ENCODE measurements at regions not wholly inside any gene's neighbourhood (a gene's known extent, or its start where the extent isn't known, plus 50 kb on each side); places are given as distances from the start of the nearest gene placed in this dataset.
"Not testable (repeated sequence)": the region's sequence is repeated elsewhere in the genome, so short reads cannot be mapped to it uniquely, and the experiment has no call there.

DNA sequence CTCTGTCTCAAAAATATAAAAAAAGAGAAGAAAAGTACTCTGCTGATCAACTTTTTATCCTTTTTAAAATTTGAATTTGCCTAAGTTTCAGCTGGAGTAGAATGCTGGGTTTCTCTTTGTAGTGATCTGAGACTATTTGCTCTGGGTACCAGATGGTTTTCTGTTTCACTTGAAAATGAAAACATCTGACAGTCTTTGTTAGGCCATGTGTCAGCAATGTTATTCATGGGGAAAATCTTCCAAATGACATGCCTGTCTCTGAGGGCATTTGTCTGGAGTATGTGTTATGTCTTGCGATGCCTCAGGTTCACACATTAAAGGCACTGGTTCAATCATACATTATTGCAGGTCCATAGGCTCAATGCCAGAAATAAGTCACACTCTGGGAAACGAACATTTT lies 175.3 kb upstream of the TMEM229A start:
- DNase-seq: no peak

DNA sequence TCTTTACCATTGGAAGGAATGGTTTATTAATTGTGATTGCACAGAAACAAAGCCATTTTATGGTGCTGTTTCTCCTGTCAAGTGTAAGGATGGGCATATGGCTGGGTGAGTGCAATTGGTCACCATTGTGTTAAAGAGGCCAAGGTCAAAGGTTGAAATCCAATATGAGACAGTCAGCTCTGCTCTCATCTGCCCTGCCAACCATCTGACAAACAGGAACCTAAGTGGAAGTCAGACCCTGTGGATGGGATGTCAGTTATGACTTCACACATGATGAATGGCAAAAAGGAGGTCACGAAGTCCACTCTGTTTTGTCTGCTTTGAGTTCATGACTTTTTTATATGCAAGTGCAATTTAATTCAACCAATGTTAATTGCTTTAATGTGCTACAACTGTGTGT lies 172.7 kb upstream of the TMEM229A start:
- DNase-seq: no peak

DNA sequence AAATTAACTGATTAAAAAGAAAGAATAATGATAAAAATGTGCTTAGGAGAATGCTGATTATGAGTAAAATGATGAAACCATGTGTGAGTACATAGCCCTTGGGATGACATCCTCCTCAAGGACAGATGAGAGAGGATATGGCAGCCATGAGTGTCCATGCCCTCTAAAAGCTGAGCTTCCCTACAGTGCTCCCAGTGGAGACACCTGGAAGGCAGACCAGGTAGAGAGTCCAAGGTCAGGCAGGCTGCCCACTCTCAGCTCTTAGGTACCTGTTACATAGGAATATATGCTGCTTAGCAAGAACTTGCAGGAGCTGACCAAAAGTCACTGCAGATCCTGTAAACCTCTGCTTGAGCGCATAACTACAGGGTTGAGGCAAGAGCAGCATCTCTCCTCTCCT lies 169.7 kb upstream of the TMEM229A start:
- no peak for DNase-seq

DNA sequence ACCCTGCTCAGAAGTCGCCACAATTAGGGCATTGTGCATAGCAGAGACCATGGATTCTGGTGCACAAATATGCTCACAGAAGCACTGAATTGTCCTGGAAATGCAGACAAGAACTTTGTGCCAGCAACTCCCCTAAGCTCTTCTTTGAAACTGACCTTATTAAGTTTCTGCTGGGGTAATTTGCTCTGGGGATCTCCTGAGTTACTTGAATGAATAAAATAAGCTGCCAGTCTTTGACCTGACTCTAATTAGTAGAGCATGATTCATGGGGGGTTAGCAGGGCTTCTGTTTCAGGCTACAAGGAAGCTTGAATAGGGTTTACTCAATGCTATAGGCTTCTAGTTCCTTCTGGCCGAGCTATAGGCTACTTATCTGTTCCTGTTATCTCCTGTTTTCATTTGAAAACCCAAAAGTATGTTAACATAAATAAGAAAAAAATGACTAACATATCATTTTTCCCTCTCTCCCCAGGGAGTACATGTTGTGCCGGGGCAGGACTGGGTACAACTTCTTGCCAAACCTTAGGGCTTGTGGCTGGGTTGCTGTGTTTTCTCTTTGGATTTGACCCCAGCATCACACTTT lies 169.0 kb upstream of the TMEM229A start:
- no peak for DNase-seq

DNA sequence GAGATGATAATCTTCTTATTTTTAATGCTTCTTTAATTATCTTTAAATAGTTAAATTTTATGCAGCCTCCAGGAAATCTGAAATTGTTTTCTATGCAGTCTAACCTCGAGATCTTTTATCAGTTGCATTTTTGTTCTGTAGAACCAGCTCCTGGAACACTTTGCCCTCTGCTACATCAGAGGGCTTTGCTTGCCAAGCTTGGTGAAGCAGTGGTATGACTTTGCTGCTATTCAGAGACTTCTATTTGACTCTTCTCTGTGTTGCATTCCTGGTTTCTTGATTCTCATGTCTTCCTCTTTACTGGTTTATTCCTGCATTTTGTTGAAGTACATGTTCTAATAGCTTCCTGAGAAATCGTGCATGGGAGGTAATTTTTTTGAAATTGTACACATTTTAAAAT lies 163.7 kb upstream of the TMEM229A start:
- no peak for DNase-seq

DNA sequence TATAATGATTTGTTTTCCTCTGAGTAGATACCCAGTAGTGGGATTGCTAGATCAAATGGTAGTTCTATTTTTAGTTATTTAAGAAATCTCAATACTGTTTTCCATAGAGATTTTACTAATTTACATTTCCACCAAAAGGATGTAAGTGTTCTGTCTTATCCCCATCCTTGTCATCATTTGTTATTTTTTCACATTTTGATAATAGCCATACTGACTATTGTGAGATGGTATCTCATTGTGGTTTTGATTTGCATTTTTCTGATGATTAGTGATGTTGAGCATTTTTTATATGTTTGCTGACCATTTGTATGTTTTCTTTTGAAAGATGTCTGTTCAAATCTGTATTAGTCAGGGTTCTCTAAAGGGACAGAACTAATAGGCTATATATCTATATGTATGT lies 160.0 kb upstream of the TMEM229A start:
- DNase-seq: no peak

DNA sequence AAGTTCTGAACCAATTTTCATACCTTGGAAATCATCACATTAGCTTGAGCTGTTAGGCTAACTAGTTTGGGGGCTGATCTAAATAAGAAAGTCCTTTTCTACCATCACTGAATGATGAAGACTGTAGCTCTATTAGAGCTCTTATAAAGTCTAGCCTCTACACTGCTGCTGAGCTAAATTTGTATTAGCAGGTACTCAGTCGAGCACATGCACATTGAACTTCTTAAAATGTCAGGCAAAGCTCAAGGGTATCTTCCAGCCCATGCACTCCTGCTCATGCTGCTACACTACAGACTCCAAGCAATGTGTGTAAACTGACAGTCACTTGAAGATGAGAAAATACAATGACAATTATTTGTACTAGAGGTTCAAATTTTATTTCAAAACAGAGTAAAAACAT lies 158.8 kb upstream of the TMEM229A start:
- DNase-seq: no peak

DNA sequence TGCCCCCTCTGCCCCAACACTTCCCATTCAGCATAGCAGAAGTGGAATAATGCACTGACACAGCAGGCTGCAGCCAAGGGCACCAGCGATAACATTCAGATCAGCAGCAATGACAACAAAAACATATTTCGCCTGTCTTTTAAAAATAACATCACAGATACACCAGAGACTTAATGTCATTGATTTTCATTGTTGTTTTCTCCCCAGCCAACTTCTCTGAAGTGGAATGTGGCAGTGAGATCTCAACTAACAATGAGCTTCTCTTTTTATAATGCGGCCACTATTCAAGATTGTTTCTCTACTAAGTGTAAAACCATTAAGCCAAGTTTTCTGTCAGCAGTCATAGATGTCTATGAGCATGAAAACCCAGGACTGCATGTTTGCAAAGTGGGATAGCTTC lies 158.2 kb upstream of the TMEM229A start:
- DNase-seq: no peak

DNA sequence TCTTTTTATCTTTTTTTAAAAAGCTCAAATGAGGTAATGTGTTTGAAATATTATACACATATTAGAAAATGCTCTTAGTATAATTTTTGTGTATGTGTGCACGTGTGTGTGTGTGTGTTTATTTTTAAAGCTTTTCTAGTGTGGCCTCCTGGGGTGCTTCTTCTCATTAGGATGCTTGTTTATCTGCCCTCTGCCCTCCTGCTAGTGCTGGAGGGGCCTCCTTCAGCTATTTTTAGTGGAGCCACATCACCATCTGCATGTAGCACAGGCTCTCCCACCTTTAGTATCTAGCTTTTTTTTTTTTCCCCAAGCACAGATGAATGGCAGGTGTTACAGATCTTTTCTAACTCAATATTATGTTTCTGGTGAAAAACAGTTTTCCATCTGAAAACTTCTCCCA lies 155.7 kb upstream of the TMEM229A start:
- DNase-seq: no peak

DNA sequence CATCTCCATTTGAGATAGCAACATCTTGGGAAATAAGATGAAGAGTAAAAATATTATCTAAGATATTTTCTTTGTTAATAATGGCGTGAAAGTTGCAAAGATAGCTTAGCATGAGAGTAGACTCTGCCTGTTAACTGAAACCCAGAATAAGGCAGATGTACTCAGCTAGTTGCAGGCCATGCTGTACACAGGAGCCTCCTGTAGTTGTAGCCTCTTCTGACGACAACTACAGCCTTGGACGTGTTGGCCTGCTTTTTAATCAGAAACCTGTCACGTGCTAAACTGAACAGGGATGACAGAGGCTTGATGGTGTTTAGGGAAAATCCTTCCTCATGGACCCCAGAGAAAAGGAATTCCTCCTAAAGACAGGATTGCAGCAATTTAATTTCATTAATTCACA lies 155.1 kb upstream of the TMEM229A start:
- no peak for DNase-seq

DNA sequence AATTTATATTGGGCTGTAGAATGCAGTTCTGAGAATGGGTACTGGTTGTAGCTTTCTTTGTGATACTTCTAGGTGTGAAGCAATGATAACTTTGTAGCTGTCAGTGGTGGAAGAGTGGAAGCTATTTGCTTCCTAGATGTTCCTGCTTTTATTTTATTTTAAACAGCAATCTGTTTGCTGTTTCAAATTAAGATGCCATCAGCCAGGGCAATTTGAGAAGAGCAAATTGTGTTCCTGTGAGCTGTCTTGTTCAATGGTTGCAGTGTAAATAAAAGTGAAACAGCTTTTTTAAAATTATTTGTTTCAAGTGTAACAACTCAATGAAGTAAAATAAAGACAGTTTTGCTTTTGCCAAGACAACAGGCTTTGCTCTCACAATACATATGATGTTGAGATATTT lies 150.8 kb upstream of the TMEM229A start:
- no peak for DNase-seq

DNA sequence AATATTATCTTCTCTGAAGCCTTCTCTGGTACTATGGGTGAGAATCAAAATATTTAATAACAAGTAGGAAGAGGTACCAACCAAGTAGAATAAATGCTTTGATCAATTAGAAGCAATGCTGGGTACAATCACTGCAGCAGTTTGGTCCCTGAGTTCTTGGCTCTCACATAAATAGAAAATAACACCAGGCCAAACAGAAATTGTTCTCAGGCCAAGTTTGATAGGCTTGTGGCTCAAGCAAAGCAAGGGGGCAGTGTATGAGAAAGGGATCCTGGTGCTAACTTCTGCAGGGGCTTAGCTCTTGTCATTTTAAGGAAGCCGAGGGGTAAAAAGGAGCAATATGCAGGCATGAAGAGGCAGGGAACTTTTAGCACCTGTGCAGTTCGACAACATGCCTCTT lies 146.8 kb upstream of the TMEM229A start:
- DNase-seq: no peak

DNA sequence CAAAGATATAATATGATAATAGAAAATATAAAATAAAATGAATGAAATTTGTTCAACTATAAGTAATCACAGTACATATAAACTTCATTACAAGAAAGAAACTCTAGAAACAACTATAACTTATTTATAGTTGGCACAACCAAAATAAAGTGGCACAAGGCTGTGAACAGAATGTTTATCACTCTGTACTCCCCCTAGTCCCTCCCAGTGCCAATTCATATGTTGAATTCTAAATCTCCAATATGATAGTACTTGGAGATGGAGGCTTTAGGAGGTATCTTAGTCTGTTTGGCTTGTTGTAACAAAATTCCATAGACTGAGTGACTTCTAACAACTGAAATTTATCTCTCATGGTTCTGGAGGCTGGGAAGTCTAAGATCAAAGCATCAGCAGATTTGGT lies 145.0 kb upstream of the TMEM229A start:
- no peak for DNase-seq

DNA sequence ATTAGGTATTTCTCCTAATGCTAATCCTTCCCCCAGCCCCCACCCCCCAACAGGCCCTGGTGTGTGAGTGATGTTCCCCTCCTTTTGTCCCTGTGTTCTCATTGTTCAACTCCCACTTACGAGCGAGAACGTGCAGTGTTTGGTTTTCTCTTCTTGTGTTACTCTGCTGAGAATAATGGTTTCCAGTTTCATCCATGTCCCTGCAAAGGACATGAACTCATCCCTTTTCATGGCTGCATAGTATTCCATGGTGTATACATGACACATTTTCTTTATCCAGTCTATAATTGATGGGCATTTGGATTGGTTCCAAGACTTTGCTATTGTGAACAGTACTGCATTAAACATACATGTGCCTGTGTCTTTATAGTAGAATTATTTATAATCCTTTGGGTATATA lies 138.9 kb upstream of the TMEM229A start:
- DNase-seq: not testable (repeated sequence)

DNA sequence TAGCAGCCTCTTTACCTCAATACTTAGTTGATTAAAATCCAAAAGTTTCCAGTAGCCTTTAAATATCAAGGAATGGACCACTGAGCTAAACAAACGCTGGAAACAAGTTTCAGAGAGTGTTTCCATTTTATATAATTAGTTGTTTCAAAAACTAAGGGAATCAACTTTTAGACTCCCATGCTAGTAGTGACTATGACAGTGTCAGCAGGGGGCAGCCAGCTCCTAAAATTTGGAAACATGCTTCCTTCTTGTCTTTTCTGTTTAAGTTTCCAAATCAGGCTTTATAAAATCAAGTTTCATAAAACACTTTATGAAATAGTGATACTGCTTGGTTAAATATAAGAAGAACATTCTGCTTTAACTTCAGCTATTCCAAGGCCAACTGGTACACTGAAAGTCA lies 138.2 kb upstream of the TMEM229A start:
- peak; percentile 39 for DNase-seq

DNA sequence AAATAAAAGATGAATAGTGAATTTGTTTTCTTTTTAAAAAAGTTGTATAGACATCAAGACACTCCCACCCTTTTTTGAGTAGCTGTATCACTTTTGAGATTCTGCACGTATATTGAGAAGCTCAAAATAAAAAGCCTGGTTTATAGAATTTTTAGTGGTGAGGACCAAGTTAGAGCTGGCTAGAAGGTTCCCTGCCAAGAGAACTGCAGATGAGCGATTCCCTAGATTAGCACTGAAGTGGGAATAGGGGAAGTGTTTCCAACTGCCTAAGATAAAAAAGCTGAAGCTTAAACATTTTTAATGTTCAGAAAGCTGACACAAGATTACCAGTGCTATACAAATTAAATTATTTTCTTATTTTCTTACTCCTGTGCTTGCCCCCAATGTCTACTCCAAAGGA lies 135.7 kb upstream of the TMEM229A start:
- no peak for DNase-seq

DNA sequence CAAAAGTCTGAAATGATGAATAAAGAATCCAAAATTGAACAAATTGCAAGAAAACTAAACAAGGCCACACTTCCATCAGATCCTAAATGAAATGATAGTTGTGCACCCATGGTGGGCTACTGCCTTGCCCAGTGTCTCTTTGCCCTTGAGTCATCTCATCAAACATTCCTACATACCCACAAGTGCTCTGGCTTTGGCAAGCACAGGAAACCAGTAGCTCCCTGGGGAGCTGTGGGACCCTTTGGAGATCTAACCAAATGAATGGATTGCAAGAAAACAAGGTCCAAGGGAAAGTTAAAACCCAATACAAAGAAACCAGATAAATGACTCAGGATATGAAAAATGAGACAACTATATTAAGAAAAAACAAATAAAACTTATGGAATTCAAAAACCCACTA lies 129.8 kb upstream of the TMEM229A start:
- no peak for DNase-seq

DNA sequence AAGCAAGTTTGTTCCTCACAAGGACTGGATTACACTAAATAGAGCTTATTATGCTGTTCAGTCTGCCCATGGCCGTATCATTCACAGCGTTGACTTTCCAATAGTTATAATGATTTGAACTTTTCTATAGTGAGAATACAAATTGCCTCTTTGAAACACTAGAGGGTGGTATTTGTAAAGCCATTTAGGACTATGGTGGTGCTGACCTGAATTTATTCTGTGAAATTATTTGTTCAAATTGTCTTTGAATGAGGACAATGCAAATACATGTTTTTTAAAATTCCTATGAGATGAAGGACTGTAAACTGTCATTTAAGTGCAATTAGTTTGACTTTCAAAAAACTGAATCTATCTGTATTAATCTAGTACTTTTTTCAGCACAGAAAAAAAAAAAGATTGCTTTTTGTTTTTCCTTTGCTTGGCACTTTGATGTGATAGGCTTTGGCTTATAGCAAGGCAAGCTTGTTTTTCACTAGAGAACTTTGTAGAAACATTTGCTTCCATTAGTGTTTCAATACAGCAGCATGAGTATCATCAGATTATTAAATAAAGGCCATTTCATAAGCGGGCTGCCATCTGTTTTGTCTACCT lies 122.7 kb upstream of the TMEM229A start:
- DNase-seq: peak; percentile 60

DNA sequence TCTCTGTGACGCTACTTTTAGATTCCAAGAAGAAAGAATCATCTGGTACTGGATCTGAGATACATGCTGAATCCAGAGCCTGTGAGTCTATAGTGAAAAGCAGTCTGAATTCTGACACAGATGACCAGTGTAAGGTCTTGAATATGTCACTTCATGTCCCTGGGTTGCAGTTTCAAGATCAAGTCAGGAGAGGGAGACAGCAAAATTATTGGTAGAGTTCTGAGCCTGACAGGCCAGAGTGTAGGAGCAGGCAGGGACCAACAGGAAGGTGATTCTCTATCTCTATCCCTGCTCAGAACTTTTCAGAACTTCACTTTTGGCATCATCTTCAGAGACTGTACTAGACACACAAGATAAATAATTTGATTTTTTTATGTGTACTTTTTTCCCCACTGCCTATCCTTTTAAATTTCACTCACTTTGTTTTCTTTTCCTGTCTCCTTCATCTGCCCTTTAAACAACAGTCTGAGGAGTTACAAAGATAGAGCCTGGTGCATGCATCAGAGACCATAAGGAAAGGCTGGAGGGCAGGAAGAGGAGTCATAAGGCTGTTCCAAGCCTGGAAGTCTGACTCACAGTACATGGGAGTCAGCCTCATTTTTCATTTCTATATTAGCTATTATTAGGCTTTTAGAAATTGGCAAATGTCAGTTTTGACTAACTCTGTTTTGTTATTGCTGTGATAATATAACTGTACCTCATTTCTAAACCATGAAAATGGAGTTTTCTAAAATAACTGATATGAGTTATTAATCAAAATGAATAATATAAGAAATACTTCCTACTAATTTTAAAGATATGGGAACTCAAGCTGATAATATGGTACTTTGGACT lies 120.2 kb upstream of the TMEM229A start:
- peak; percentile 72 for DNase-seq

DNA sequence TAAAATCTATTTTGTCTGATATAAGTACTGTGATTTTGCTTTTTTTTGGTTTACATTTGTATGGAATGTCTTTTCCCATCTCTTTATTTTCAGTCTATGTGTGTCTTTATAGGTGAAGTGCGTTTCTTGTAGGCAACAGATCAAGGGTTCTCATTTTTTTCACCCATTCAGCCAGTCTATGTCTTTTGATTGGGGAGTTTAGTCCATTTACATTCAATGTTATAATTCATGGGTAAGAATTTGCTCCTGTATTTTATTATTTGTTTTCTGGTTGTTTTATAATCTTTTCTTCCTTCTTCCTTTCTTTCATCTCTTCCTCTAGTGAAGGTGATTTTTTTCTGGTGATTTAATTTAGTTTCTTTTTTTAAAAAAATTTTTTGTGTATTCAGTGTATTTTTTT lies 104.8 kb upstream of the TMEM229A start:
- no peak for DNase-seq

DNA sequence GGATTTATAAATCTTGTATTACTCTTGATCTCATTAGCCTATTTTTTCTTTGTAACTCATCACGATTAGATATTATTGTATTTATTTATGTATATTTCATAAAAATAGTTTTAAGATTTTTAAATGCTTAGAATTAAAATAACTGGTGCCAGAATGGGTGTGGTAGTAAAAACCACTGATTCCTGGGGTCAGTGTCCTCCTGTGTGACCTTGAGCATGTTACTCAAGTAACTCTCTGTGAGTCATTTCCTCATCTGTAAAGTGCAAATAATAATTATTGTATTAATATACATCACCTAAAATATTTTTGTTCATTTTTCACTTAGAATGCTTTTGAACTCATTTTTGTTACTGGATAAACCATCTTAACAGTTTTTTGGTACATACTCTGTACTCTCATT lies 91.3 kb upstream of the TMEM229A start:
- DNase-seq: no peak

DNA sequence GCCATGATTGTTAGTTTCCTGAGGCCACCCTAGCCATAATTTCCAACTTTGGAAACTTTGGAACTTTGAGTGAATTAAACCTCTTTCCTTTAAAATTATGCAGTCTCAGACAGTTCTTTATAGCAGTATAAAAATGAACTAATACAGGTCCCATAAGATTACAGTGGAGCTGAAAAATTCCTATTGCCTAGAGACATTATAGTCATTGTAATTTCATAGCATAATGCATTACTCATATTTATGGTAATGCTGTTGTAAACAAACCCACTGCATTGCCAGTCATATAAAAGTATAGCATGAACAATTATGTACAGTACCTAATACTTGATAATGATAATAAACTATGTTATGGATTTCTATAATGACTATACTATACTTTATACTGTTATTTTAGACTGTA lies 88.0 kb upstream of the TMEM229A start:
- DNase-seq: no peak

DNA sequence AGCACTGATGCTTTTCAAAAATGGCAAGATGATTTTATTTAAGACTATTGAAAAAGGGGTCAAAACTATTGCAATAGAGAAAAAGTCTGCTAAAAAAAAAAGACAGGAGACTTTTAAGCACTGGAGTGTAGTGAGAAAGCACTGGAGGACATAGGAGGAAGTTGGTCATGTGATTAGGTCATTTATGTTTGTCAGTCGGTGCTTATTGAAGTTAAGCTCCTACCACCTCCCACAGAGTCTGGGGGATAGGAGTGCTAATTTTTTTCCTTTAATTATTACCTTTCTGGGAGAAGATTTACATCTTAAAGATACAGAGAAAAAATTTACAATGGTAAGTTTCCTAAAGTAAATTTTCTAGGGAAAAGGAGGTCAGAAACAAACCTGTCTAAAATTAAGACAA lies 80.2 kb upstream of the TMEM229A start:
- no peak for DNase-seq

DNA sequence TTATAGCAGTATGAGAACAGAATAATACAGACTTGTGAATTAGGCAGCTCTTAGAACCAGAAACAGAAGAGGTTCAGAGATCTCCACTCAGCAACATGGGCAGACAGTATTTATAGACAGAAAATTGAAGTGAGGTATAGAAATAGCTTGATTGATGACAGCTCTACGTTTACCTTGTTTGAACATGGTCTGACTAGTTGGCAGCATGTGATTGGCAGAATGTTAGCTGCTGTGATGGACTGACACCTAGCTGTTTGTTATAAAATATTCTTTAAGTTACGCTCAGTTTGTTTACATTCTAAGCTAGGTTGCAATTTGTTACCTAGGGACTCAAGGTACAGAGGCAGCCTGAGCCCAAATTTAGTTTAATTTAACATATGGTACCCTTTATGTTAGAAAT lies 73.7 kb upstream of the TMEM229A start:
- DNase-seq: no peak
